Naive B cell (primary cell): ENCODE measurements at regions not wholly inside any gene's neighbourhood (a gene's known extent, or its start where the extent isn't known, plus 50 kb on each side); places are given as distances from the start of the nearest gene placed in this dataset.

ENCODE experiments used
- ATAC-seq, 2 donors: fragments of 150-1000 bp; cut with Tn5 transposase; 2 replicates each; pipeline ENCODE4 v1.10.0; 2021; ENCODE audit warnings: low read depth in 2 of 2, mild to moderate bottlenecking in 2 of 2, moderate library complexity in 2 of 2
- DNase-seq: peaks from one replicate; pipeline ENCODE4 v3.0.0; 2022
- H3K27ac Mint-ChIP-seq, 6 donors: one replicate each; pipeline ENCODE4 v1.8.0; 2020 to 2022; ENCODE audit warnings: mild to moderate bottlenecking in 6 of 6, mixed read lengths in 6 of 6, moderate library complexity in 5 of 6, inconsistent platforms in 2 of 6
- H3K27me3 Mint-ChIP-seq, 3 donors: one replicate each; pipeline ENCODE4 v1.8.0; 2021 to 2022; ENCODE audit warnings: mixed read lengths in 3 of 3, mild to moderate bottlenecking in 1 of 3
- H3K36me3 Mint-ChIP-seq, 2 donors: one replicate each; pipeline ENCODE4 v1.8.0; 2020 to 2022; ENCODE audit warnings: mixed read lengths in 2 of 2, inconsistent platforms in 1 of 2, mild to moderate bottlenecking in 1 of 2
- H3K4me1 Mint-ChIP-seq, 3 donors: one replicate each; pipeline ENCODE4 v1.8.0; 2020 to 2022; ENCODE audit warnings: mixed read lengths in 3 of 3, inconsistent platforms in 1 of 3, mild to moderate bottlenecking in 1 of 3, moderate library complexity in 1 of 3
- H3K4me3 Mint-ChIP-seq, 8 donors: one replicate each; pipeline ENCODE4 v1.8.0; 2020 to 2022; ENCODE audit warnings: mild to moderate bottlenecking in 8 of 8, mixed read lengths in 8 of 8, moderate library complexity in 8 of 8, inconsistent platforms in 2 of 8
- H3K9me3 Mint-ChIP-seq, 7 donors: one replicate each; pipeline ENCODE4 v1.8.0; 2020 to 2022; ENCODE audit warnings: mixed read lengths in 7 of 7, mild to moderate bottlenecking in 5 of 7, inconsistent platforms in 2 of 7, moderate library complexity in 1 of 7

- Mint-ChIP-seq H3K4me3 (peak overlapping the region in 4 of 8 donors; percentile 5 to 55 (median 34)), H3K36me3 (no peaks in the 10 kb centered on the region)
- no peak for ATAC-seq
These were observed 664.8 kb upstream of the ZNF608 start for GRCh38 chr5:125411071-125411743.

GRCh38 chr5:125411744-125412560 lies 665.5 kb upstream of the ZNF608 start:
- peak overlapping the region in 7 of 8 donors; percentile 26 to 74 (median 47) for H3K4me3 Mint-ChIP-seq
- DNase-seq = no peak
- H3K27ac Mint-ChIP-seq = peak overlapping the region in 5 of 6 donors; percentile 6 to 85 (median 73)
- H3K4me1 Mint-ChIP-seq = peaks cover 17 to 25% (median 21%) of the 10 kb centered on the region in 3 donors
- ATAC-seq = peak; percentile 46 to 60
- no peaks in the 10 kb centered on the region for H3K9me3 Mint-ChIP-seq
- H3K27me3 Mint-ChIP-seq = peaks cover 0 to 7% (median 0%) of the 10 kb centered on the region in 3 donors
- H3K36me3 Mint-ChIP-seq = no peaks in the 10 kb centered on the region

More at GRCh38 chr5:125411071-125411743, 664.8 kb upstream of the ZNF608 start:
- Mint-ChIP-seq H3K27ac (peak overlapping the region in 3 of 6 donors; percentile 44 to 91 (median 73)), H3K9me3 (peaks cover 0 to 3% (median 0%) of the 10 kb centered on the region in 7 donors), H3K4me1 (peaks cover 17 to 25% (median 21%) of the 10 kb centered on the region in 3 donors), H3K27me3 (peaks cover 0 to 7% (median 0%) of the 10 kb centered on the region in 3 donors)
- no peak for DNase-seq

GRCh38 chr5:125412561-125413495 lies 666.4 kb upstream of the ZNF608 start:
- Mint-ChIP-seq H3K27me3 (peaks cover 0 to 7% (median 0%) of the 10 kb centered on the region in 3 donors), H3K36me3 (no peaks in the 10 kb centered on the region), H3K4me1 (peaks cover 17 to 25% (median 21%) of the 10 kb centered on the region in 3 donors), H3K9me3 (no peaks in the 10 kb centered on the region), H3K4me3 (peak overlapping the region in 5 of 8 donors; percentile 13 to 74 (median 33)), H3K27ac (peak overlapping the region in 4 of 6 donors; percentile 55 to 80 (median 66))
- ATAC-seq = peak; percentile 89 to 91
- DNase-seq = peak; percentile 47

GRCh38 chr5:125413496-125414274 lies 667.2 kb upstream of the ZNF608 start:
- Mint-ChIP-seq H3K4me1 (peaks cover 17 to 25% (median 21%) of the 10 kb centered on the region in 3 donors), H3K27ac (peak overlapping the region in 2 of 6 donors; percentile 55 to 64), H3K4me3 (peak overlapping the region in 1 of 8 donors; percentile 13), H3K9me3 (no peaks in the 10 kb centered on the region), H3K36me3 (no peaks in the 10 kb centered on the region), H3K27me3 (peaks cover 0 to 7% (median 0%) of the 10 kb centered on the region in 3 donors)
- ATAC-seq = no peak
- DNase-seq = no peak

- Mint-ChIP-seq H3K9me3 (no peaks in the 10 kb centered on the region), H3K27ac (peak overlapping the region in 1 of 6 donors; percentile 44), H3K27me3 (peaks cover 0 to 7% (median 0%) of the 10 kb centered on the region in 3 donors), H3K4me1 (peaks cover 17 to 25% (median 21%) of the 10 kb centered on the region in 3 donors), H3K36me3 (no peaks in the 10 kb centered on the region), H3K4me3 (no peak overlapping the region)
- DNase-seq = no peak
- ATAC-seq = no peak
These were observed 668.7 kb upstream of the ZNF608 start for GRCh38 chr5:125415126-125415525.

- Mint-ChIP-seq H3K4me3 (no peak overlapping the region), H3K27ac (peak overlapping the region in 1 of 6 donors; percentile 24), H3K9me3 (no peaks in the 10 kb centered on the region), H3K4me1 (peaks cover 17 to 24% (median 19%) of the 10 kb centered on the region in 3 donors), H3K27me3 (peaks cover 0 to 7% (median 0%) of the 10 kb centered on the region in 3 donors), H3K36me3 (no peaks in the 10 kb centered on the region)
- DNase-seq (no peak), ATAC-seq (no peak)
These were observed 669.6 kb upstream of the ZNF608 start for GRCh38 chr5:125416055-125416454.

- H3K27me3 Mint-ChIP-seq = peaks cover 0 to 23% (median 7%) of the 10 kb centered on the region in 3 donors
- DNase-seq (no peak), ATAC-seq (no peak)
- no peak overlapping the region for H3K27ac Mint-ChIP-seq
- H3K4me1 Mint-ChIP-seq = no peaks in the 10 kb centered on the region
- no peaks in the 10 kb centered on the region for H3K9me3 Mint-ChIP-seq
- H3K4me3 Mint-ChIP-seq = no peak overlapping the region
- no peaks in the 10 kb centered on the region for H3K36me3 Mint-ChIP-seq
These were observed 674.6 kb upstream of the ZNF608 start for GRCh38 chr5:125421006-125421405.

GRCh38 chr5:125422342-125422741 lies 675.9 kb upstream of the ZNF608 start:
- no peak for ATAC-seq
- no peak overlapping the region for H3K27ac Mint-ChIP-seq
- H3K4me3 Mint-ChIP-seq = no peak overlapping the region
- H3K4me1 Mint-ChIP-seq = no peaks in the 10 kb centered on the region
- no peak for DNase-seq
- peaks cover 4 to 30% (median 7%) of the 10 kb centered on the region in 3 donors for H3K27me3 Mint-ChIP-seq
- H3K9me3 Mint-ChIP-seq = peaks cover 0 to 1% (median 0%) of the 10 kb centered on the region in 7 donors
- peaks cover 0 to 3% of the 10 kb centered on the region in 2 donors for H3K36me3 Mint-ChIP-seq

- Mint-ChIP-seq H3K4me1 (no peaks in the 10 kb centered on the region), H3K4me3 (no peak overlapping the region), H3K9me3 (peaks cover 0 to 11% (median 5%) of the 10 kb centered on the region in 7 donors), H3K27ac (no peak overlapping the region), H3K27me3 (peaks cover 7 to 30% (median 9%) of the 10 kb centered on the region in 3 donors), H3K36me3 (peaks cover 0 to 7% of the 10 kb centered on the region in 2 donors)
- no peak for ATAC-seq
- no peak for DNase-seq
These were observed 678.1 kb upstream of the ZNF608 start for GRCh38 chr5:125424402-125425141.

GRCh38 chr5:125429498-125429897 lies 683.1 kb upstream of the ZNF608 start:
- H3K27me3 Mint-ChIP-seq = peaks cover 7 to 20% (median 9%) of the 10 kb centered on the region in 3 donors
- no peak for ATAC-seq
- no peak for DNase-seq

GRCh38 chr5:125433457-125433856 lies 687.0 kb upstream of the ZNF608 start:
- Mint-ChIP-seq H3K27ac (peak overlapping the region in 1 of 6 donors; percentile 29), H3K9me3 (peaks cover 0 to 3% (median 2%) of the 10 kb centered on the region in 7 donors), H3K27me3 (peaks cover 0 to 5% (median 0%) of the 10 kb centered on the region in 3 donors), H3K4me3 (no peak overlapping the region), H3K36me3 (no peaks in the 10 kb centered on the region), H3K4me1 (no peaks in the 10 kb centered on the region)
- ATAC-seq (no peak), DNase-seq (no peak)

More at GRCh38 chr5:125429498-125429897, 683.1 kb upstream of the ZNF608 start:
- H3K9me3 Mint-ChIP-seq = peaks cover 0 to 11% (median 7%) of the 10 kb centered on the region in 7 donors
- H3K27ac Mint-ChIP-seq = no peak overlapping the region
- H3K36me3 Mint-ChIP-seq = peaks cover 0 to 7% of the 10 kb centered on the region in 2 donors
- no peak overlapping the region for H3K4me3 Mint-ChIP-seq
- H3K4me1 Mint-ChIP-seq = no peaks in the 10 kb centered on the region
